ENCODE measurements at regions not wholly inside any gene's neighbourhood (a gene's known extent, or its start where the extent isn't known, plus 50 kb on each side); places are given as distances from the start of the nearest gene placed in this dataset.
"Not testable (repeated sequence)": the region's sequence is repeated elsewhere in the genome, so short reads cannot be mapped to it uniquely, and the experiment has no call there.

- DNase-seq, result no peak
These were observed 258.3 kb downstream of the SRGAP2C start for GRCh38 chr1:121443001-121443540.

- DNase-seq, result no peak
These were observed 259.3 kb downstream of the SRGAP2C start for GRCh38 chr1:121444096-121444495.

DNA sequence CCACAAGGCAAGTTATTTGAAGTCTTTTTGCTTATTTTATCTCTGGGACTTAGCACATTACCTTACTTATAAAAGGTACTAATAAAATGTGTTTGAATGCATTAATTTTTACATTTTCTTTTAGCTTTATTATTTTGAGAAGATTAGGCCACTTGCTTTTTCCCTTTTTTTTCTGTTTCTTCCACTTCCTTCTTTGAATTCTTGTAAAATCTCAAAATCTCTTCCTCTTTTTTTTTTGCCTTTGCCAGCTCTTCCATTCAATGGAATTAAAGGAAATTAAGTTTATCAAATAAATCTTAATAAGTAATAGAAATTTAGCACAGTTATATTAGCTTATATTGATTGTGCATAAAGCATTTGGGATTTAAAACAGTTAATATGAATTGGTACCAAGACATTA, 260.9 kb downstream of the SRGAP2C start:
- DNase-seq, result no peak

DNA sequence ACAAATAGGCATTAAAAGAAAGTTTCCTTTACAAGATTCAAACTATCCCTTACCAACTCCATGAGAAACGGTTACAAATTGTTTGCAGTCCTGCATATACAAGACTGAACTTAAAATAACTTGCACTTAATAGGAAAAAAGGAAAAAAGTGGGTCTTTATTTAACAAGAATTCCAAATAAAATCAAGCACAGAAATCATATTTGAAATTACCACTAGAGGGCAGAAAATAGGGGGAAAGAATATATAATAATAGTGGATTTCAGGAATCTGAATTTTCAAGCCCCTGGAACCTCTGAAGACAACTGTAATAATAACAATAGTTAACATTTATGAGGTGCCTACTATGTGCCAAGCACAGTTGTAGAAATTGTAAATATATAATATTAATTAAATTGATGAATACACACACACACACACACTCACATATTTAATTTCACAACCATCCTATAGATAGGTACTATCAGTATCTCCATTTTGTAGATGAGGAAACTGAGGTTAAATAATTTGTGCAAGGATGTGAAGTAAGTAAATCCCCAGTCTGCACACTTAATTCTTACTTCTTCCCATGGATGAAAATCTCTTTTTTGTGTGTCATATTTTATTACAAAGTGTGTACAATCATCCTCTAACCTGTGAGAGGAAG, 262.6 kb downstream of the SRGAP2C start:
- DNase-seq, result peak; percentile 22

- not testable (repeated sequence) for DNase-seq
These were observed 263.3 kb downstream of the SRGAP2C start for GRCh38 chr1:121448064-121448463.

DNA sequence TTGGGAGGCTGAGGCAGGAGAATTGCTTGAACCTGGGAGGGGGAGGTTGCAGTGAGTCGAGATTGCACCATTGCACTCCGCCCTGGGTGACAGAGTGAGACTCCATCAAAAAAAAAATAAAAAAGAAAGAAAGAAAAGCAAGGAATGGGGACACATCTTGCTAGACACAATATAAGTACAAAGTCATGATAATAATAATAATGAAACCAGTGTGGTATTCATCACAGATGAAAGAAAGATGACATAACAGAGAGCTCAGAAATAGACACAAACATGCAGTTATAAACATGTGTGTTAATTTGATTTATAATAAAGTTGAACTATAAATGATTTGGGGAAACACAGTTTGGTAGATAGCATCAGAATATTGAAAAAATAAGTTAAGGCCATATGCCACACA, 264.1 kb downstream of the SRGAP2C start:
- no peak for DNase-seq

DNA sequence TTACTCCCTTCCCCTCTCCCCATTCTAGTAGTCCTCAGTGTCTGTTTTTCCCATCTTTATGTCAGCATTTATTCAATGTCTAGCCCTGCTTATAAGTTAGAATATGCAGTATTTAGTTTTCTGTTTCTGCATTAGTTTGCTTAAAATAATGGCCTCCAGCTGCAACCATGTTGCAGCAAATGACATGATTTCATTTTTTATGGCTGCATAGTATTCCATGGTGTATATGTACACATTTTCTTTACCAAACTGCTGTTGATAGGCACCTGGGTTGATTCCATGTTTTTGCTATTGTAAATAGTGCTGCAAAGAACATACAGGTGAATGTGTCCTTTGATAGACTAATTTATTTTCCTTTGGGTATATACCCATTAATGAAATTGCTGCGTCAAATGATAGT, 267.7 kb downstream of the SRGAP2C start:
- DNase-seq, result no peak

DNA sequence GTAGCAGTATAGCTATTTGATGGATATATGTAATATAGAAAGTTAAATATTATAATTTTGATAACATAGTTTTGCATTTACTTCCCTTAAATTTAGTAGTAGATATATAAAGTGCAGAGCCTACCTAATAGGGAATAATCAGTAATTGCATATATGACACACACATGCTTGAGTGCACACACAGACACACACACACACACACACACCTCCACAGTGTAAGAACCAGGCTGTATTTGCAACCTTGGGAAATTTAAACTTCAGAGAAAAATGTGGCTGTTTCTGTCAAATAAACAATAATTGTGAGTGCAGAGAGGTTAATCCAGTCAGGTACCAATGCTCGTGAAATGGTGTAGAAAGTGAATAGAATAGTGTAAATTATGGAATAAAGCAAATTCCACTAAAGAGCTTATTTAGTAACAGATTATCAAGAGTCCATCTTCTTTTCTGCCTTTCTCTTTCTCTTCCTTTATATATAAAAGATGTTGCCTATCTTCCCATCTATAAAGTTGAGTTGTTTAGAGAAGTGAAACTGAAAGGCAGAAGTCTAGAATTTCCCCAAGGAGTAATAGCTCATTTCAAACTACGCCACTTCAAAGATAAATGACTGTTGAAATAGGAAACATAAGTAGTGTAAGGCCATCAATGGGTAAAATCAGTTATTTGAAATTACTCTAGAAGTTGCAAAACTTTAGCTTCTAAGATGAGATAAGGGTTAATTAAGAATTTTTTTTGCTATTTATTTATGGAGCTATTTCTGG, 273.7 kb downstream of the SRGAP2C start:
- no peak for DNase-seq

DNA sequence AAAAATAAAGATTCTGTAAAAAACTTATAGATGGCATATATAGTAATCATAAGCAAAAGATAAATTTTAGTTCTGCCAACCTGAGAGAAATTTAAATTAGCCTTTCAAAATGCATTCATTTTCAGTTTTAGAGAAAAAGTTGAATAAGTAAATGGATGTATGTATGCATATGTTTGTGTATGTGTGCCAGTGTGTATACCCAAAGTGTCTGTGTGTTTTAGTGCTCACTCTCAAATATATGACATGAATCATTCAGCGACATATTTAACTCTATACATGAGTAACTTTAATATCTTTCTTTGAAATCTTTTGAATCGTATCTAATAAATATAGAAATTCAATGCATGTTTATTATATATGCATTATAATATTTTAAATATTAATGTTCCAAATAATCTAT, 274.5 kb downstream of the SRGAP2C start:
- no peak for DNase-seq

DNA sequence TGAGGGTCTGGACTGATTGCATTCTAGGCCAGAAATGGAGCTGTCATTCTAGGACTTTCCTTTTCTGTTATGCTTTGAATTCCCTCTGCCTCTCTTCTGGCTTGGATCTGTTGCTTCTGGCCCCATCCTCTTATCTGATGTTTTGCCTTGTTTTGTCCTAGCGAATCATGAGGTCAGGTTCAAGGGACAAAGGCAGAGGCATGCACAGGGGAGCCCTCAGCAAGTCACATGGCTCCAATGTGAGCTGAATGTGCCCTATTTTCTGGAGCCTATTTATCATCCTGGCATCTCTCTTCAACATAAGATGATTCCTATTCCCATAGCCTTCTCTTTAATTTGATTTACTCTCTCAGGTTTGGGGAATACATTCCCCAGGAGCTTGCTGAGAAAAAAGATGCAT, 284.6 kb downstream of the SRGAP2C start:
- not testable (repeated sequence) for DNase-seq

DNA sequence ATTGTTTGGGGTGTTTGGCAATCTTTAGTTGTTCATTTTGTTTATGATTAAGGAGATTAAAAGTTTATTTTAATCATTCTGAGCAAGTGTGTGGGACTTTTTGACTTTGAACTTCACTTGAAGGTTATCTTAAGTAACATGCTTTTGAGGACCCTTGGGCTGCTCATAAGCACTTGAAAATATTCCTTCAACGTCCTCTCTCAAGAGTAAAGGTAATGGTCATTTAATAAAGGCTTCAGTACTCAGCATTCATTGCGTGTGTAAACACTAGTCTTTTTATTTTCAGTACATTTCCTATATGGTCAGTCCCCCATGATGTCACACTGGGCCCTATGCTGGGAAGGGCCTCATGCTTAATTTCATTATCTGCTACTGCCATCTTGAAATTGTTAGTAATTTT, 285.6 kb downstream of the SRGAP2C start:
- DNase-seq, result not testable (repeated sequence)

DNA sequence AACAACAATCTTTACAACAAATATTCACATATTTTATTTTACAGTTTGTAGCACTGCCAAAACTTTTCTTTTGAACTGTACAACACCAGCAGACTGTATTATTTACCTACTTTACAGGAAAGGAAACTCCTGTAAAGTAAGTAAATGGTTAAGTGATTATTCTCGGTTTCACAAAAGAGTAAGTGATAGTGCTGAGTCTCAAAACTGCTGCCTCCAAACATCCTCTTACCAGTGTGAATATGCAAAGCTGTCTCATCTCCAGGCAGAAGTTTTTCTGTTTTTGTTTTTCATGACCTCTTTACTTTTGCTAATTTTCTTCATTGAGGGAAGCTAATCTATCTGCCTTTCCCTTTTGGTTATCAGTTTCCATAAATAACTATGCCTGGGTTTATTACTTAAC, 286.7 kb downstream of the SRGAP2C start:
- DNase-seq, result no peak

DNA sequence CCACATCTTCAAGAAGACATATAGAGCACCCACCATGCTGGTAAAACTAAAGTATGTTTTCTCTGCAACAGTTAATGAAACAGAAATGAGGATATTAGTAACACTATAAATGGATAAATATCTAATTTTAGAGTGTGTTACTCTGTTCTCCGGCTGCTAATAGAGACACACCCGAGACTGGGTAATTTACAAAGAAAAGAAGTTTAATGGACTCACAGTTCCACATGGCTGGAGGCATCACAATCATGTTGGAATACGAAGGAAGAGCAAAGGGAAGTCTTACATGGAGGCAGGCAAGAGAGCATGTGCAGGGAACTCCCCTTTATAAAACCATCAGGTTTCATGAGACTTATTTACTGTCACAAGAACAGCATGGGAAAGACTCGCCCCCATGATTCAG, 287.2 kb downstream of the SRGAP2C start:
- DNase-seq, result no peak

GRCh38 chr1:121483234-121483633, 298.5 kb downstream of the SRGAP2C start:
- DNase-seq, result no peak

DNA sequence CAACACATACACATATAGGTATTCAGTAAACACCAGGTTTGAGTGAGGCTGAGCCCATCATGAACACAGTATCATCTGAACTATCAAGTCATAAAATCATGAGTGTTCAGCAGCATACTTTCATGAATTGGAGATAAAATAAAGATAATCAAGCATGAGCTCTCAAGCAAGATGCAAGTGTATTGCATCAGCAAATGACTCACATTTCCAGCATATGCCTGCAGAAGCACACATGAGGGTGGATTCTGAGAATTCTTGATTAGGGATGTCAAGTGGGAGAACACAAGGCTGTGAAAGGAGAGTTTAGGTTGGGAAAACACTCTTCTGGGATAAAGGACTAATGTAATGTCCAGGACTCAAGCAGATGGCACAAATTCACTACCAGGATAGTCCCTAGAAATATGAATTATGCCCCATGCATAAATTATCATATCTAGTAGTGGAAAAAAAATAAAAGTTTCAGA, 299.2 kb downstream of the SRGAP2C start:
- DNase-seq, result no peak

DNA sequence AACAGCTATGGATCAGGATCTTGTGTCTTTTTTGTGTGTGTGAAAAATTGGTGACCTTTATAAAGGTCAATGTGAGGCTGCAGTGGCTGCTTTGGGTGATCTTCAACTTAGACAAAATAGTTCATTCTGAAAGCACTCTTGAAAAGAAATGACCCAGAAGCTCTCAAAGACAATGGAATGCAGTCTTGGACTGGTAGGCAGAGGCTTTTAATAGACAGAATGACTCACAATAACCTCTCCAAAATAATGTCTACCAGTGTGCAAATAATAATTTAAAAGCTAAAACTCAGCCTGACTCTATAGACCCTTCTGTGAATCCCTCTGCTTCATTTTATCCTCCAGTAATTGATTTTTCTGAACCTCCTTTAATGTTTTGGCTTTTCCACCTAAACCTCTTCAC, 310.0 kb downstream of the SRGAP2C start:
- not testable (repeated sequence) for DNase-seq

GRCh38 chr1:121511455-121511854, 326.7 kb downstream of the SRGAP2C start:
- DNase-seq, result not testable (repeated sequence)

DNA sequence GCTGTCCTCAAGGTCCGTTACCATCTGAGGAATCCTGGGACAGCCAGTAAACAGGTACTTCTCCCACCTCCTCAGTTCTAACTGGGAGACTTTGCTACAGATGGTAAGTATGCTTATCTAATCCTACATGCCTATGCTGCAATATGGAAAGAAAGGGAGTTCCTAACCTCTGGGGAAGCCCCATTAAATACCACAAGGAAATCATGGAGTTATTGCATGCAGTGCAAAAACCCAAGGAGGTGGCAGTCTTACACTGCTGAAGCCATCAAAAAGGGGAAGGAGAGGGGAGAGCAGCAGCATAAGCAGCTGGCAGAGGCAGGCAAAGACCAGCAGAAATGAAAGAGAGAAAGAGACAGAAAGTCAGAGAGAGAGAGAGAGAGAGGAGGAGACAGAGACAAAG, 327.1 kb downstream of the SRGAP2C start:
- not testable (repeated sequence) for DNase-seq

DNA sequence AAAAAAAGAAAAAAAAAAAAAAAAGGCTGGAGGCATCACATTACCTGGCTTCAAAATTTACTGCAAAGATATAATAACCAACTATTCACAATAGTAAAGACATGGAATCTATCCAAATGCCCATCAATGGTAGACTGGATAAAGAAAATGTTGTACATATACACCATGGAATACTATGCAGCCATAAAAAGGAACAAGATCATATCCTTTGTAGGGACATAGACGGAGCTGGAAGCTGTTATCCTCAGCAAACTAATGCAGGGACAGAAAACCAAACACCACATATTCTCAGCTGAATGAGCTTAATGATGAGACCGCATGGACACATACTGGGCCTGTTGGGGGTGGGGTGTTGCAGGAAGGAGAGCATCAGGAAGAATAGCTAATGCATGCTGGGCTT, 330.5 kb downstream of the SRGAP2C start:
- DNase-seq, result no peak

DNA sequence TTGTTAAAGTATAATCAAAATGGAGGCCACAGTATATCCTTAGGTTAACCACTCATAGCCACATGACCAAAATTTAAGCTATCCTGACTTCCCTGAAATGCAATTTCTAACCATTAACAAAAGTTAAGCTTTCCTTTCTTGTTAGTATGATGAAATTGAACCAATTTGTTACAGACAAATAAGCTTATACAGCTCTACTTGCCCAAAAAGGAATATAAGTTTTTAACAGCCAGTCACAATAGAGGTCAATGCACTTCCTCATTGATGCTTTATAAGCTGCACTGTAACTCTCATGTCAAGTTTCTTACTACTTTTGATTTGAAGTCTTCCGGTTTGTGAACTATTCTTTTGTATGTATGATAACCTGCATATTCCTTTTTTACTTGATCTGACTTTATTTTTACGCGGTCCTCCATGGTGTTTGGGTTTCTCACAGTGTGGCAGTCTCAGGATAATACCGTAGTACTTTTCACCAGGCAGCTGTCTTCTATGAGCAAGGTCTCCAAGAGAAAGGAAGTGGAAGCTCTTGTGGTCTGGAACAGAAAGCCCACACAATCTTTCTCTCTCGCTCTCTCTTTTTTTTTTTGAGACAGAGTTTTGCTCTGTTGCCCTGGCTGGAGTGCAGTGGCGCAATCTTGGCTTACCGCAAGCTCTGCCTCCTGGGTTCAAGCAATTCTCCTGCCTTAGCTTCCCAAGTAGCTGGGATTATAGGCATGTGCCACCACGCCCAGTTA, 331.6 kb downstream of the SRGAP2C start:
- DNase-seq, result no peak

DNA sequence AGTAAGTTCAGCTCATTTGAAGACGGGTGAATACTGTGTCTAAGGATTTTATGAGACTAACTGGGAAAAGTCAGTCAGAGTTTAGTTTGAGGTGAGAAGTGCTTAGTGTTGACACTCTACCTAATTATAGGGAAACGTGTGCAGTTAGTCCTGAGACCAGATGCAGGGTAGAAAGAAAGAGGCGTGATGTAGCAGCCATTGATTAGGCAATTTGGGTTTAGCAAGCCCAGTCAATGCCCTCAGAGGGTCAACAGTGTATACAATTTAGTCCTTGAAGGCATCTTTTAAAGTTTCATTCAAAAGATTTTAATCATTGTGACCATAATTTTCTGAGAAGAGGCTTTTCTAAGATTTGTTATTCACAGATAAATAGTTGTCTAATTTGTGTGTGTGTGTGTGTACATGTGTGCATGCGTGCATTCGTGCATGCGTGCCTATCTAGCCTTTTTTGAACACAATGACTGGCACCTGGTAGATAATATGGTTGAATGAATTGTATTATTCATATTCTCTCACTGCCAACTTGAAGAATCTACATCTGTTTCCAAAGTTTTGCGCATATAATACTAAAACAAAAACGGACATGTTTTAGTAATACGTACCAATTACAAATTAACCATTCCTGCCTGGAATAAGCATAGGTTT, 332.9 kb downstream of the SRGAP2C start:
- no peak for DNase-seq

- DNase-seq, result no peak
These were observed 333.9 kb downstream of the SRGAP2C start for GRCh38 chr1:121518726-121519041.

DNA sequence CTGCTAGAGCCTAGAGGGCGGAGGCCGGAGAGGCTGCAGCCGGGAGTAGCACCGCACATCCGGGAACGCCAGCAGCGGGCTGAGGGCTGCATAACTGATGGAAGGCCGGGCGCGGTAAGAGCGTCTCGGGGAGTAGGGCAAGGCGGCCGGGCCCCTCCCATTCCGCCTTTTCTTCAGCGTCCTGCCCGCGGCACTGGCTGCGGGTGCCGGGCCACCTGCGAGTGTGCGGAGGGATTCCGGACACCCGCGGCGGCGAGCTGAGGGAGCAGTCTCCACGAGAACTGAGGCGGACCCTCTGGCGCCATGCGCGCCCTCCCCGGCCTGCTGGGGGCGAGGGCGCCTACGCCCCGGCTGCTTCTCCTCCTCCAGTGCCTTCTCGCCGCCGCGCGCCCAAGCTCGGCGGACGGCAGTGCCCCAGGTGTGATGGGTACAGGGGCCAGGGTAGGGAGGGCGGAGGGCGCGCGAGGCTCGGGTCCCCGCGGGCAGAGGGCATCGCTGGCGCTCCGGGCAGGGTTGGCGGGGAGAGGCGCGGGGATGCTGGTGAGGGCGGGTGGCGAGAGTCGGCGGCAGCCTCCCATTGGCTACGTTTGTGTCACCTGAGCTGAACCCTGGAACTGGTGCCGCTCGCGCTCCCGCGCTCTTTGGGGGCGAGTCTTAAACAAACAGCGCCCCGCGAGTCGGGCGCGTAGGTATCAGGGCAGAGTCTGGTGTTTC, 334.4 kb downstream of the SRGAP2C start:
- no peak for DNase-seq
